Coronary artery (tissue), 2 donors: ENCODE measurements at regions not wholly inside any gene's neighbourhood (a gene's known extent, or its start where the extent isn't known, plus 50 kb on each side); places are given as distances from the start of the nearest gene placed in this dataset.
"Not testable (repeated sequence)": the region's sequence is repeated elsewhere in the genome, so short reads cannot be mapped to it uniquely, and the experiment has no call there.

Source experiments
- DNase-seq: peaks from one replicate; pipeline ENCODE4 v3.0.0-alpha.2; 2017; ENCODE audit warnings: low spot score
- H3K27ac ChIP-seq, 2 donors: fragments of 200-600 bp; sonication (generic); one replicate each; pipeline ENCODE4 v1.5.1; 2016 to 2019
- H3K4me3 ChIP-seq: fragments of 200-600 bp; sonication (generic); 2 replicates; pipeline ENCODE4 v1.5.1; 2016; ENCODE audit warnings: mild to moderate bottlenecking, moderate library complexity
- TF ChIP-seq, protein P1 (sequence below): fragments of 200-600 bp; sonication (generic); IDR thresholded peaks from one replicate; pipeline ENCODE4 v1.5.1; 2019; ENCODE audit warnings: antibody characterized with exemption

DNA sequence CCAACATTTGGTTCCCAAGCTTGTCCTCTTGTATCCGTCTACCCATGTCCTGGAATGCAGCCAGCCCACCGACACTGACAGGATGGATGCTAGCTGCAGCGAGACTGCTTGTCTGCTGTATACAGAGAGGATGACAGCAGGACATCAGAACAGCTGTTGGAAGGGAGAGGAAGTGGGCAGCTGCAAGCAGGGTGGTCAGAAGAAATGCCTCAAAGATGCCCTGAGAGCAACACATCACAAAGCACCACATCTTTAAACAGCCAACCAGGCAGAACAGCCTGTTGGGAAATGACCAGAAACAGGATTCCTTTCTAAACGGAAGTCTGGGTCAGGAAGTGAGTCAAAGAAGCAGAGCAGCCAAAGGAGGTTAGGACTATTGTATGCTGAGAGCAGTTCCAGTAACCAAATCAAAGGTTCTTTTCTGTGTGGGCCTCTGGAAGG, 219.1 kb downstream of the NDUFS4 start:
- TF ChIP-seq, protein P1, sequence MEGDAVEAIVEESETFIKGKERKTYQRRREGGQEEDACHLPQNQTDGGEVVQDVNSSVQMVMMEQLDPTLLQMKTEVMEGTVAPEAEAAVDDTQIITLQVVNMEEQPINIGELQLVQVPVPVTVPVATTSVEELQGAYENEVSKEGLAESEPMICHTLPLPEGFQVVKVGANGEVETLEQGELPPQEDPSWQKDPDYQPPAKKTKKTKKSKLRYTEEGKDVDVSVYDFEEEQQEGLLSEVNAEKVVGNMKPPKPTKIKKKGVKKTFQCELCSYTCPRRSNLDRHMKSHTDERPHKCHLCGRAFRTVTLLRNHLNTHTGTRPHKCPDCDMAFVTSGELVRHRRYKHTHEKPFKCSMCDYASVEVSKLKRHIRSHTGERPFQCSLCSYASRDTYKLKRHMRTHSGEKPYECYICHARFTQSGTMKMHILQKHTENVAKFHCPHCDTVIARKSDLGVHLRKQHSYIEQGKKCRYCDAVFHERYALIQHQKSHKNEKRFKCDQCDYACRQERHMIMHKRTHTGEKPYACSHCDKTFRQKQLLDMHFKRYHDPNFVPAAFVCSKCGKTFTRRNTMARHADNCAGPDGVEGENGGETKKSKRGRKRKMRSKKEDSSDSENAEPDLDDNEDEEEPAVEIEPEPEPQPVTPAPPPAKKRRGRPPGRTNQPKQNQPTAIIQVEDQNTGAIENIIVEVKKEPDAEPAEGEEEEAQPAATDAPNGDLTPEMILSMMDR = no peak
- no peak for DNase-seq
- H3K27ac ChIP-seq = no peak overlapping the region
- H3K4me3 ChIP-seq = peak overlapping the region; percentile 16

DNA sequence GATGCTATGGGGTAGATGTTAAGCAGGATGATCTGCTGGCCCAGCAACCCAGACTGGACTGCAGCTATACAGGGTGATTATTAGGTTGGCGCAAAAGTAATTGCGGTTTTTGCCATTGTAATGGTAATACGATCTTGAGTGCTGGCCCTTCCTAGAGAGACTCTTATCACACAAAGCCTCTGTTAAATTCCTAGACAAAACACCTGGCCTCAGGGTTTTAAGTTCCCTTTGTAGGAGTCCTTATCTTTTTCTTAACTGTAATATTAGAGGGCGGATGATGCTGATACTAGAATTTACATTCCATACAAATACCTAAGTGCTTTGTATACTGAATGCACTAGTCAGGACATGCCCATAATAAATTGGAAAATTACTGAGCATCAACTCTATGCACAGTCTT, 222.2 kb downstream of the NDUFS4 start:
- Histone ChIP-seq H3K27ac (no peak overlapping the region), H3K4me3 (no peak overlapping the region)
- no peak for DNase-seq
- TF ChIP-seq, protein P1 = no peak

DNA sequence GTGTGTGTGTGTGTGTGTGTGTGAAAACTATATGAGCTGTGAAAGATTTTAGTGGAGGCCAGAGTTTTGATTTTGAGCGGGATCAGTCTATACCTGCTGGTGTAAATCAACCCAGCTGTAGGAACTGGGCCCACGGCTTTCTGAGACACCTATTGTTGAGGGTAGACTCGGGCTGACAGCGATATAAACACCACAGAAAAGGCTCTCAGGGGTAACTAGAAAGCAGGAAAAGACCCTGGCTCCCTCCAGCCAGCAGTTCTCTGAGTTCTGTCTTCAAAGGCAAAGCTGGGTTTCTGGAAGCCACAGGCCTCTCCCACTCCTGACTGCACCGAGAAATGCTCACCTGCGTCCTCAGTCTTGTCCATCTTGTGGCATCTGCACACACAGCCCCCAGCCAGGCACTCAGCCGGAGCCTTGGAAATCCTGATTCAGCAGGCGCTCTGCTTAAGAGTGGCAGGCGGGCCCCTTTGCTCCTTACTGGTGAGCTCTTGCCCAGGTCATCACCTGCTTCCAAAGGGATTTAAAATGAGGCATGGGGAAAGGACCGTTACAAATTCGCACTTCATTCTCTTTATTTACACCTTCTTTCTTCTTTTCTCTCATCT, 223.3 kb downstream of the NDUFS4 start:
- H3K27ac ChIP-seq = no peak overlapping the region
- H3K4me3 ChIP-seq = no peak overlapping the region
- no peak for DNase-seq
- TF ChIP-seq, protein P1 = no peak

DNA sequence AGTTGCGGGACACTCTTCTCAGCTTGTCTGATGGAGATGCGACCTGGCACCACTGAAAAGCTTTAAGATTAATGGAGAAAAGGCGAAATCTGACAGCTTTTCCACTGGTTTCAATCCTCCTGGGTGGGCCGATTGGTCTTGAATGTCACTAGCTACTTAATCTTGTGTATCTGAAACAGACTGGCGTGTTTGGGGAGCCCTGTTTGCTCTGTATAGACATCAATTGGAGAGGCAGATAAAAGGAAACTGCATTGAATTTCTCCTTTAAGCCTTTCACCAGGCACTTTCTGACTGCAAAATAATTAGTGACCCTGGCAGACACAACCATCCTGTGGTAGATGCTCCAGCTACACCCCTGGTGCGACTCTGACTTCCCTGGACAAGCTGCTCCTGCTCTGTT, 224.2 kb downstream of the NDUFS4 start:
- H3K4me3 ChIP-seq = no peak overlapping the region
- TF ChIP-seq, protein P1 = no peak
- no peak for DNase-seq
- H3K27ac ChIP-seq = no peak overlapping the region

DNA sequence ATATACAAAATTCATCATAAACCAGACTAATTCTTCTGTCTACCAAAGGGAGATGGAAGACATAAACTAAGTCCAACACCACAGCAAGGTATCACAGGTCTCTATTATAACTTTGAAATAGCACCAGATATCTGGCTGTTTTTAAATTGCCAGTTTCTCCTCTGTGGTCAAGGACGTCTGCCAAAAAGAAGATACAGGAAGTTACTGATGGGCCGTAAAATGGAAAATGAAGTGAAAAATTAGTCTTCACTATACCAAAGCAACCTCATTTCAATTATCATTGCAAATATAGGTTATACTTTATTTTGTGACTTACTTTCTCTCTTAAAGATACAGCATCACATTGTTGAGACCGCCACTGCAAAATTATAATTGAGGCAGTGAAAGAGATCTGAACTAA, 225.5 kb downstream of the NDUFS4 start:
- no peak for DNase-seq
- TF ChIP-seq, protein P1 = no peak
- no peak overlapping the region for H3K27ac ChIP-seq
- no peak overlapping the region for H3K4me3 ChIP-seq

DNA sequence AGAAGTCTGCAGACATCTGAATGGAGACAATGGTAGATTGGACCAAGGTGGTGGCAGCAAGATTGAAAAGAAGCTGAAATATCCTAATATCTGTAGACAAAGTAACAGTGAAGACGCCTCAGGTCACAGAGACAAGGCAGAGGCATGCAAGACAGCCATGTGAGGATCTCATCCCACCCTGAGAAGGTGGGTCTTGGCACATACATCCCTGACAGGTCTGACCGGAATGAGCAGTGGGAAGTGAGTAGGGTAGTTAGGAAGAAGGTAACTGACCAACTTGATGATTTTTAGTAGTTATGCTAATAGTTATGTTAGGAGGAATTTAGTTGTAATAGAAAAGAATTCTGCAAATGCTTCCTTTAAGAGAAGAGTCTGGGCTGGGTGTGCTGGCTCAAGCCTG, 229.6 kb downstream of the NDUFS4 start:
- Histone ChIP-seq H3K27ac (no peak overlapping the region), H3K4me3 (no peak overlapping the region)
- no peak for DNase-seq
- TF ChIP-seq, protein P1 = no peak

DNA sequence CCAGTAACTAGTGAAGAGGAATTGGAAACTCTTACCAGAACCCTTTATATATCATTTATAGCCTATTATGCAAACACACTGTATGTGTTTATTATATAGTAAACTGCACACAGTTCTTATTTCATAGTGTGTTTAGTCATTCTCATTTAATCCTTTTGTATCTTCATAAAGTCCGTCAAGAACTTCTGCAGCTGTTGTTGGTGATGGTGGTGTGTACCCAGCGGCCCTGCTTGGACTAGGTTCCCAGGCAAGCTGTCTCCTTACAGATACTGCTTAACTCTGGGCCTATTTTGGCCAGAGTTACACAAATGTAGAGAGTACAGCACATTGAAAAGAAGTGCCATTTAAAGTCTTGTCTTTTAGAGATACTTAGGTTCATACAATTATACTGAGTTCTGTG, 231.9 kb downstream of the NDUFS4 start:
- H3K4me3 ChIP-seq = no peak overlapping the region
- no peak overlapping the region for H3K27ac ChIP-seq
- no peak for DNase-seq
- TF ChIP-seq, protein P1 = no peak

DNA sequence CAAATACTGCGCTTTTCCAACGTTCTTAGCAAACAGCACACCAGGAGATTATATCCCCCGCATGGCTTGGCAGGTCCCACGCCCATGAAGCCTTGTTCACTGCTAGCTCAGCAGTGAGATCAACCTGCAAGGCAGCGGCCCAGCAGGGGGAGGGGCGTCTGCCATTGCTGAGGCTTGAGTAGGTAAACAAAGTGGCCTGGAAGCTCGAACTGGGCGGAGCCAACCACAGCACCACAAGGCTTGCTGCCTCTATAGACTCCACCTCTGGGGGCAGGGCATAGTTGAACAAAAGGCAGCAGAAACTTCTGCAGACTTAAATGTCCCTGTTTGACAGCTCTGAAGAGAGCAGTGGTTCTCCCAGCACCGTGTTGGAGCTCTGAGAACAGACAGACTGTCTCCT, 239.2 kb downstream of the NDUFS4 start:
- H3K4me3 ChIP-seq = not testable (repeated sequence)

DNA sequence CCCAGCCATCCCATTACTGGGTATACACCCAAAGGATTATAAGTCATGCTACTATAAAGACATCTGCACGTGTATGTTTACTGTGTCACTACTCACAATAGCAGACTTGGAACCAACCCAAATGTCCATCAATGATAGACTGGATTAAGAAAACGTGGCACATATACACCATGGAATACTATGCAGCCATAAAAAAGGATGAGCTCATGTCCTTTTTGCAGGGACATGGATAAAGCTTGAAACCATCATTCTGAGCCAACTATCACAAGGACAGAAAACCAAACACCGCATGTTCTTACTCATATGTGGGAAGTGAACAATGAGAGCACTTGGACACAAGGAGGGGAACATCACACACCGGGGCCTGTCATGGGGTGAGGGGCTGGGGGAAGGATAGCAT, 248.0 kb downstream of the NDUFS4 start:
- H3K27ac ChIP-seq, H3K4me3 ChIP-seq, DNase-seq: not testable (repeated sequence)

More for the DNA sequence above, 239.2 kb downstream of the NDUFS4 start:
- H3K27ac ChIP-seq, DNase-seq: not testable (repeated sequence)
